ENCODE measurements at regions not wholly inside any gene's neighbourhood (a gene's known extent, or its start where the extent isn't known, plus 50 kb on each side); places are given as distances from the start of the nearest gene placed in this dataset.

- TF ChIP-seq CTCF (IDR thresholded peaks at IDR 0.05) (no peak), EP300 (IDR thresholded peaks at IDR 0.05) (no peak)
Observed at GRCh38 chr3:22106213-22106896, 355.3 kb upstream of the ZNF385D start (continued).

GRCh38 chr3:22111226-22111625, 360.2 kb upstream of the ZNF385D start:
- H3K9me3 ChIP-seq: no peaks in the 10 kb centered on the region
- no peak overlapping the region for H3K4me3 ChIP-seq
- FAIRE-seq (no peak), DNase-seq (ENCODE audit: low read depth in 1 of 2, low spot score in 1 of 2) (no peak), ATAC-seq (no peak)
- no peak overlapping the region for H3K27ac ChIP-seq
- 54% methylated on average over 5 of the region's 5 CpGs for WGBS (ENCODE audit: missing lambda C conversion rate)
- POLR2A ChIA-PET: no interaction called here
- H3K4me1 ChIP-seq: no peaks in the 10 kb centered on the region
- CTCF ChIA-PET: interaction anchor here (0.9 kb wide), 1 partner anchor 11 kb away, joined by 3 read pairs; no protein-coding TSS in a partner anchor
- TF ChIP-seq FOSL2 (IDR thresholded peaks at IDR 0.05) (no peak), FOSL2 (CRISPR knock-in tag; IDR thresholded peaks at IDR 0.05) (no peak), HES2 (IDR thresholded peaks at IDR 0.05) (no peak), E2F6 (IDR thresholded peaks at IDR 0.05; ENCODE audit: borderline replicate concordance, low read depth) (no peak), POLR2AphosphoS2 (conservative IDR thresholded peaks at IDR 0.05; ENCODE audit: low read length) (no peak), JUNB (IDR thresholded peaks at IDR 0.05) (no peak), GATA3 (IDR thresholded peaks at IDR 0.05; ENCODE audit: borderline replicate concordance) (no peak), ATOH8 (CRISPR knock-in tag; IDR thresholded peaks at IDR 0.05; ENCODE audit: low read depth) (no peak), NPAS2 (CRISPR knock-in tag; IDR thresholded peaks at IDR 0.05; ENCODE audit: borderline replicate concordance) (no peak), NR3C1 (IDR thresholded peaks at IDR 0.05) (no peak), KDM1A (IDR thresholded peaks at IDR 0.05; ENCODE audit: low read depth) (no peak), TFCP2L1 (CRISPR knock-in tag; IDR thresholded peaks at IDR 0.05) (no peak), ELK1 (IDR thresholded peaks at IDR 0.05; ENCODE audit: low read depth, low read length) (no peak), REST (IDR thresholded peaks at IDR 0.05) (no peak), CTCF (IDR thresholded peaks at IDR 0.05) (no peak), HDAC2 (IDR thresholded peaks at IDR 0.05) (no peak), RARB (CRISPR knock-in tag; IDR thresholded peaks at IDR 0.05) (no peak), HMGXB4 (CRISPR knock-in tag; IDR thresholded peaks at IDR 0.05; ENCODE audit: borderline replicate concordance) (no peak), RFX5 (IDR thresholded peaks at IDR 0.05) (no peak), CBX2 (IDR thresholded peaks at IDR 0.05; ENCODE audit: borderline replicate concordance, low read depth) (no peak), FOXS1 (CRISPR knock-in tag; IDR thresholded peaks at IDR 0.05) (no peak)
- no peak overlapping the region for H3K4me2 ChIP-seq
